Ishikawa (cell line): ENCODE measurements at regions not wholly inside any gene's neighbourhood (a gene's known extent, or its start where the extent isn't known, plus 50 kb on each side); places are given as distances from the start of the nearest gene placed in this dataset.

ENCODE experiments used
- CEBPB ChIP-seq: IDR thresholded peaks from 2 replicates; pipeline ENCODE4 v1.6.1; 2012
- EGR1 ChIP-seq: IDR thresholded peaks from 2 replicates; pipeline ENCODE4 v1.6.1; 2012
- EP300 ChIP-seq: IDR thresholded peaks from 2 replicates; pipeline ENCODE4 v1.6.1; 2012; ENCODE audit warnings: borderline replicate concordance
- FOXM1 ChIP-seq: IDR thresholded peaks from 2 replicates; pipeline ENCODE4 v1.6.1; 2012; ENCODE audit warnings: low read depth, borderline replicate concordance
- MAX ChIP-seq: IDR thresholded peaks from 2 replicates; pipeline ENCODE4 v1.6.1; 2012
- RAD21 ChIP-seq: IDR thresholded peaks from 2 replicates; pipeline ENCODE4 v1.6.1; 2012; ENCODE audit warnings: low read depth
- REST ChIP-seq: IDR thresholded peaks from 2 replicates; pipeline ENCODE4 v1.6.1; 2012; ENCODE audit warnings: low read depth, mild to moderate bottlenecking
- TAF1 ChIP-seq: IDR thresholded peaks from 2 replicates; pipeline ENCODE4 v1.6.1; 2012; ENCODE audit warnings: low read depth, mild to moderate bottlenecking
- TCF12 ChIP-seq: IDR thresholded peaks from 2 replicates; pipeline ENCODE4 v1.6.1; 2012; ENCODE audit warnings: low read depth
- TEAD4 ChIP-seq: IDR thresholded peaks from 2 replicates; pipeline ENCODE4 v1.6.1; 2012
- YY1 ChIP-seq: IDR thresholded peaks from 2 replicates; pipeline ENCODE4 v1.6.1; 2012; ENCODE audit warnings: low read depth
- ZBTB7A ChIP-seq: IDR thresholded peaks from 2 replicates; pipeline ENCODE4 v1.6.1; 2012; ENCODE audit warnings: low read depth

GRCh38 chr12:80031229-80031628 is 68.1 kb upstream of the OTOGL start:
- TF ChIP-seq CEBPB (no peak), REST (no peak), EP300 (no peak), RAD21 (no peak), YY1 (no peak), TAF1 (no peak), ZBTB7A (no peak), MAX (no peak), TCF12 (no peak), EGR1 (no peak), FOXM1 (no peak), TEAD4 (no peak)
